ENCODE measurements at regions not wholly inside any gene's neighbourhood (a gene's known extent, or its start where the extent isn't known, plus 50 kb on each side); places are given as distances from the start of the nearest gene placed in this dataset.

DNA sequence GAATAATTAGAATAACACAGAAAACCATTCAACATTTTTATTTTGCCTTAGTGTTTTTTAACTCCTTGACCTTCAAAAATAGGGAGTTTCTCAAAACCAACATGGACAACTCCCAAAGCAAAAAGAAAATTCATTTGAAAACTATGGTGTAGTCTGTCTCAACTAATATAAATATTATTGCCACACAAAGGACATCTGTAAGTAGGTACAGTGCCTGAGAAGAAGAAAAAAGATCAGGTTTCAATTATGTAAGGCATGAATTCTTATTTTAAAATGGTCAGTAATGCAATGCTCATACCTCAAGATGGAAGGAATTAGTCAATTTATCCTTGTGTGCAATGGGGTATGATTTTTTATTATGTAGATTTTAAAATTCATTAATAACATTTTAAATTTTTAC, 109.6 kb upstream of the CNTLN start:
- TF ChIP-seq CTCF (IDR thresholded peaks at IDR 0.05) (no peak), POLR2A (IDR thresholded peaks at IDR 0.05) (no peak)
